Activated CD8-positive, alpha-beta memory T cell treated with anti-CD3 and anti-CD28 coated beads, Interleukin-2, amount 50 U/mL, for 48 hours (primary cell): ENCODE measurements at regions not wholly inside any gene's neighbourhood (a gene's known extent, or its start where the extent isn't known, plus 50 kb on each side); places are given as distances from the start of the nearest gene placed in this dataset.

Experiments used
- DNase-seq: peaks from one replicate; pipeline ENCODE4 v3.0.0-alpha.2; 2020

DNA sequence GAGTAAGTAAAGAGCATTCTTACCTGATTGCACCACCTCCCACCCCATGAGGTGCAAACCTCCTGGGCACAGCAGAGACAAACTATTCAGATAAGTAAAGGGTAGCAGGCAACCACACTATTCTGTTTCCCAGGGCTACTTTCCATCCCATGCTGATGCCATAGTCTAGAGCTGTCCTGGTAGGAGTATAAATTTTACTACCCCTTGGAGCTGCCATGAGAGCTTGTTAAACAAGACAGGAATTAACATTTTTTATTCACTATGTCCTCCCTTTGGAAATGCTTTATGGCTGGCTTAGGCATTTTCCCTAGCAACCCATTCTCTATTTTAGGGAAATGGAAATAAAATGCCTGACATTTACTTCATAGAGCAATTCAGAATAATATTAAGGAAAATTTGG is 324.6 kb upstream of the USP25 start:
- DNase-seq = no peak

DNA sequence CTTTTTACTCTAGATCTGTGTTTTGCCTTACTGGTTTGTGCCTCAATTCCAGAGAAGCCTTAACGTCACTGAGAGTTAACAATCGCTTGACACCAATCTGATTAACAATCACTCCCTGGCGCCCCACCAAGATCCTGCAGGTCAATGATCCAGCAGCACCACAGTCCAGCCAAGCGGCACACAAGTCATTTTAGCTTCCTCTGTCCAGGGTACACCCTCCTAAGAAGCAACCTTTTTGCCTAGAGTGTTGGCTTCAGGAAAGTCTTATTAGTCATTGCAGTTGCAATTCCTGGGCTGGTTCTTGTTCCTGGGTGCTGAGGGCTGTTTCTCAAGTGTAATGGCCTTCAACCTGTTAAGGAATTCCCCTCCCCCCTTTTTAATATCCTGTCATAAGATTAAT is 323.0 kb upstream of the USP25 start:
- no peak for DNase-seq

DNA sequence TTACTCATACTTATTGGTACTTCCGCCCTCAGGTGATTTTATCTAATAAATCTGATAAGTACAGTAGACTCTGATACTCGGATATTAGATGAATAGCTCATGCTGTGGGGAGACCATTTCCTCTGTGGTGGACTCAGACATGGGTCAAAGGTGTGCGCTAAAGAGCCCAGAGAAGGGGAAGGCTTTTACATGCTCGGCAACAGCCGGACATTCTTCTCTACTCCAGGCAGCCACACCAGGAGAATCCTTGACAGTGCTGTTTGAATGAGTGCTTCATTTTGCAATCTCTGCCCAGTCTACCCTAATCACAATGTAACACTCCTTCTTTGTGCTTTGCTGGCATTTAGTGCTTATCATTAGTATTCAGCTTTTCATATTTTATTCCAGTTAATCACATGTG is 322.2 kb upstream of the USP25 start:
- no peak for DNase-seq

DNA sequence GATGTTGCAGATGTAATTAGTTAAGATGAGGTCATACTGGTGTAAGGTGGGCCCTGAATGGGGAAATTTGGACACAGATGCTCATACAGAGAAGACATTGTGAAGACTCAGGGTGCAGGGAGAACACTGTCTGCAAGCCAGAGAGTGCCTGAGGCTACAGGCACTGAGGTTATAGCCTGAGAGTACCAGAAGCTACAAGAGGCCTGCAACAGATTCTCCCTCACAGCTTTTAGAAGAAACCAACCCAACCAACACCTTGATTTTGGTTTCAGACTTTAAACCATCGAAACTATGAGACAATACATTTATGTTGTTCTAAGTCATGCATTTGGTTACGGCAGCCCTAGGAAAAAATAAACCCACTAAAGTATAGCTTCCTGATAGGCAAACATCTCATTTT is 321.7 kb upstream of the USP25 start:
- DNase-seq = no peak

DNA sequence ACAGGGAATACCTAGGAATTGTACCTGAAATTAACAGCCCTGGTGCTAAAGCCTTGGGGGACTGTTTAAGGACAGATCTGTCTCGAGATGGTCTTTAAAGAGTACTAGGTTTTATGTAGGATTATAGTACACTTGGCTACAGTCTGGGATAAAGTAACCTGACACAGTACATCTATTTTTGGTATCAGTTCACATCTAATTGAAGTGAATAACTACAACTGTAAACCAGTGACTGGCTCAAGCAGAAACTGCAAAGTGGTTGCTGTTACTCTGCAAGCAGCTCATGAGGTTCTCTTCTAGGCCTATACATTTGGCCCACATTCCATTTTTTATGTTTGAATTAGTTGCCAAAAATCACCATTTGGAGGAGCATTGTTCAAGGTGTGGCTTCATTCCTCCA is 320.8 kb upstream of the USP25 start:
- no peak for DNase-seq

DNA sequence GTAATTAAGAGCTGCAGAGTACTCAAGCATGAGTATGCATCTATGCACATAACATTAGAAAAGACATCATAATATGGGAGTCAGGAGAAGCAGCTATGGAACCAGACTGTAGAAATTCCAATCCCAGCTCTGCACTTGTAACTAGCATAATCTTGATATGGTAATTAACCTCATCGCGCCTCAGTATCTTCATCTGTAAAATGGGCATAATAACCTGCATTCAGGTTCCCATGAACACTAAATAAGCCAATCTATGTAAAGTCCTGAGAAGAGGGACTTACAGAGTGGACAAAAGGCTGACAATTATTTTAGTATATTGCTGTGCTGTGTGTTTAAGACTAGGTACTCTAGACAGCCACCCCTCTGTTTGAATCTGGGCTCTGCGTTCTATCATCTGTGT is 318.9 kb upstream of the USP25 start:
- no peak for DNase-seq

DNA sequence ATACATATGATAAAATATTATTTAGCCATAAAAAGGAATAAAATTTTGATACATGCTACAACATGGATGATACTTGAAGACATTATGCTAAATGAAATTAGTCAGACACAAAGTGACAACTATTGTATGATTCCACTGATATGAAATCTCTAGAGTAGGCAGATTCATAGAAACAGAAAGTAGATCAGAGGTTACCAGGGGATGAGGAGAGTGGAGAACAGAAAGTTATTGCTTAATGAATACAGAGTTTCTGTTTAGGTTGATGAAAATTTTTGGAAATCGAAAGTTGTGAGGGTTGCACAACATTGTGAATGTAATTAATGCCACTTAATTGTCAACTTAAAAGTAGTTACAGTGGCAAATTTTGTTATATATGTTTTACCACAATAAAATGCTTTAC is 315.7 kb upstream of the USP25 start:
- no peak for DNase-seq

DNA sequence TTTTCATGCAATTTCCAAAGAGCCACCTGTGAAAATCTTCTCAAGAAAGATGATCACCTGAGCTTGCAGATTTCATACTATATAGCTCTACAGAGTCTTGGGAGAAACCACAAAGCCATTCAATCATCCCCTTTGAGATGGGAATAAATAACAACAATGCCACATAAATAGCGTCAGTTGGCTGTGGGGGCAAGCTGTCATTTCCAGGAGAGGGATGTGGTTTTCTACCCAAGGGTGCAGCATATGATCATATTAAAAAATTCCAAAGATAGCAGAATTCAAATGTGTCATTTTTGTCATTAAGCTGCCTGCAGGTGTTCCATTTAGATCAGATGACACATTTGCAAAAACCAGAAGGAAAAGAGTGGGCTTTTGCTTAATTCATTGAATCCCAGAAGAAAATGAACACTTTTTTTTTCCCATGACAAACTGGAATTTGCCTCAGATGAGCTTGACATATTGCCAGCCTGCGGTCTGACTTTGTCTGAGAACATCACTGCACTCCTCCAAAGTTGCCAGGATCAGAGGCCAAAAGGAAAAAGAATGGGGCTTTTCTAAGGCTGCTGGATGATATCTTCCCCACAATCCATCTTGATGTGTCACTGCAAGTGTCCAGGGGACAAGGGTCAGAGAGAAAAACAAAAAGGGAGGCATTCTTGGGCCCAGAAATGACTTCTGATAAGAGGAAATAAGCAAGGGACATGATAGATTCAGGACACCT is 314.1 kb upstream of the USP25 start:
- DNase-seq = no peak

DNA sequence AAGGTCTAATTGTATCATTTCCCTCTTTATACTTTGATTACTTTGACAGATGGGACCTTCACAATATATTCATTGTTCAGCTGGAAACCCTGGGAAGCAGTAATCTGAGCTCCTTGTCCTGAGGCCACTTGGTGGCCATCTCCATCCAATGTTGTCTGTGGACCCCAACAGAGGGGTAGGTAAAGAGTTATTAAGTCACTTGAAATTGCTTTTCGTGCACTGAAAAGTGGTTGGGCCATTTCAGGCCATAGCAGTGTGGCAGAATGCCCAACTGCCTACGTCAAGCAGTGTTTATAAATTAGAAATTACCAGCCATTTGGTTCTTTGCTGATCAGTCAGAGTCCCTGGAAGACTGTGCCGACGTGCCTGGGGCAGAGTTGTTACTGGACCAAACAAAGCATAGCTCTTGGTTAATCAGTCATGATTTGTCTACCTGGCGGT is 308.3 kb upstream of the USP25 start:
- no peak for DNase-seq

DNA sequence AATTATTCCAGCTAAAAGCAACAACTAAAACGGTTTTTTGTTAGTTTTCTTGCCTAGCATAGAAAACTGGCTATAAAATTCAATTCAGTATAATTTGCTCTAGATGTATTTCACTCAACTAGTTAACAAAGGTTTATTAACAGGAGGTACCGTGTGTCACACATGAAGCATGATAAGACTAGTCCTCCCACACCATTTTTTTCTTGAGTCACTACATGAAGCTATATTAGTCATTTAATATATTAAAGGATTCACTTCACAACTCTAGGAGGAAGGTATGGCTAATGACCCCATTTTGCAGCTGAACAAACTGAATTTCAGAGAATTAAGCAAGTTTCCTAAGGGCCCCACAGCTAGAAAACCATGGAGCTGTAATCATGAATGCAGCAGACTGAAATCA is 307.8 kb upstream of the USP25 start:
- DNase-seq = no peak

DNA sequence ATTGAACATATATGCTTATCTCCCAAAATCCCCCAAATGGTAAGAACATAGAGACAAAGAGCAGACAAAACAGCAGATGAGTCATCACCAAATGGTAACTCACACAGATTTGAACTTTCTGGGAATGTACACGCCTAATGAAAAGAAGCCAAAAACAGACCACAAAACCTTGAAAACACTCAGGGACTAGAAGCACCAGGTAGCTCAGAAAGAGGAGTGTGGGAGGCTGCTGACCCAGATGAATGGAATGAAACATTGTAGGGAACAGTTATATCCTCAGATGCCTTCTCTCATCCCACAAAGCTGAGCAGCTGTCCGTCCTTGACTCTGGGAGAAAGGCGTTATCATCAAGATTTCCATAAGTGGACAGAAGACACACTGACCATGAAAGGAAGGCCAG is 307.0 kb upstream of the USP25 start:
- DNase-seq = no peak

DNA sequence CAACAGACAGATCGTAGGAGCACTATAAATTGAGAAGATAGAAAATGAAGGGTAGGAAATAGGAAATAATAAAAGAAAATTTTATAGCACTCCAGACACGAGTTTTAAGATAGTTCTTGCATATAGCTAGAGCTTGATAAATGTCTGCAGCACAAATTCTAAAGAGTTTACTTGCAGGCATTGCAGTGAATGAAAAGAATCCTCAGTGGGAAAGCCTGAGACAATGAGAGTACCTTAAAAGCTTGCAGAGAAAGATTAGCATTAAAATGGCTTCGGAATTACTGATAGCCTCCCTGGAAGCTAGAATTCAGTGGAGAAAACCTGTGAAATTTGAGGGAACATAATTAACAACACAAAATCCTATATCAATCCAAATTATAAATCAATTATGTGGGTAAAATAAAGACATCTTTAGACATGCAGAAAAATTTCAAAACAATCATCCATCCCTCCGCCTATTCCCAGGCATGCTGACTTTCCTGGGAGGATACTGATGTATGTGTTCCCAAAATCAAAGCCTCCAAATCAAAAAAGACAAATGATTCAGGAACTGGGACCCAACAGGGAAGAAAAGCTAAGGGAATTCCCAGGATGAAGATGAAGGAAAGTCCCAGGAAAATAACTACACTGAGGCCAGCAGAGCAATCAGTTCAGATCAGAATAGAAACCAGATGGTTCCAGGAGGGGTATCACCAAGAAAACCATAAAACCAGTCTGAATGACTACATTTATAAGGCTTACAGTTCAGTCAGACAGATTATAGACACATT is 305.9 kb upstream of the USP25 start:
- DNase-seq = no peak

DNA sequence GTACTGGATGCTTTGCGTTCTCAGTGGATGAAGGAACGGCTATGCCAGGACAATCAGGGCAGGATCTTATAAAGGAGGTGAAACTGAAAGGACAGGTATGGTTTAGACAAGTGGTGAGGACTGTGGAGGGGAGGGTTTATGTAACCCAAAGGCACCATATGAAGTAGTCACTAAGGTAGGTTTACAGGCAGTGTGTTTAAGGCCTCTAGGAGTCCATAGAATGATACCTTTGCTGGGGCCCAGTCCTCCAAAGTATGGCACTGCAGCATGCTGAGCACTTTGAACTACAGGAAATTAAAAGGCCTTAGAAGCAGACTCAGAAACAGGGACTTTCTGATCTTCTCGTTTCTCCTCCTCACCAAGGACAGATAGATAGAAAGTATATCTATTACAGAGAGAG is 304.7 kb upstream of the USP25 start:
- no peak for DNase-seq

DNA sequence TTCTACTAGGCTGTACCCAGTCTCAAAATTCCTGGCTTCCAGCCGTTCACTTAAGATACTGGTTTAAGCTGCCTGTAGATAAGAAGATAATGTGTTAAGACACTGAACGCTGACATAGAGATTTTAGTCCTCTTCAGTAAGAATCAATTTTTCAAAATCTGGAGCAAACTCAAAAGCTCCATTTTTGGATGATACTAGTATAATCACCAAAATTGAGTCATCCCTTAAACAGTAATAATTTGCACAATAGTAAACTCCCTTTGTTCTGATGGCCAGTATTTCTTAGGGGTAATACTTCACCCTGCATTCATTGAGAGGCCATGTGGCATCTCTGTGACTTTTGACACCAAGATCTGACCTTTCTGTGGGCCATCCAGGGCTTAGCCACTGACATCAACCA is 299.8 kb upstream of the USP25 start:
- DNase-seq = no peak

DNA sequence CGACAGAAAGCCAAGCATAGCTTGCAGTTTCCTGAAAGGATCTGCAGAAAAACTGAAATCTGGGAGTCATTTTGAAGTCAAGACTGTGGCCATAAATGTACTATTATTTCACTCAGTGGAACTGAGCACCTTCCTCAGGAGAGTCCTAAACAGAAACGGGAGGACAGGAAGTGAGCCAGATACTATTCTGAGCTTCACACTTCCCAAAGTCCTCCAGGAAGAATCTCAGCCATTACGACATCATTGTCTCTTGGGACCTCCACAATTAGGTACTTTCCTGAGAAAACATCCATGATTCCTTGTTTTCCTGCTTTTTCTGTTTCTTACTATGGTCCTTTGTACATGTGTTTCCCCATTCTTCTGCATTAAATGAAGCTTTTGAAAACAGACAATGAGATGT is 299.2 kb upstream of the USP25 start:
- no peak for DNase-seq

DNA sequence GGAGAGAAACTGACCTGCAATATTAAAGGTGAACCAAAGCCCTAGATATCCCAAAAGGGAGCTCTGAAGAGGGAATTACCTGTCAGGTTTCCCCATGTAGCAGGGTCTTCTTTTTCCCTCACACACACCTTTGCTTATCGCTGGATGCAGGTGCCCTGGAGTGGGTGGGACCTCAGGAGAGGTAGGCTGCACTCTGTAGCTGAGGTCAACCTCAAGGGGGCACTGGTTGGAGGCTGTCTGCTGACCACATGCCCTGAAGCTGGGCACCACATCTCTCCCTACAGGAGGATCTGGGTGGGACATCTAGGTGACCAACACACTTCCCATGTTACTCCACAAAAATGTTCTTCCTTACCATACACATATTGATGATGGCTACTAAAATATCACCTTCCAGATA is 298.7 kb upstream of the USP25 start:
- DNase-seq = no peak

DNA sequence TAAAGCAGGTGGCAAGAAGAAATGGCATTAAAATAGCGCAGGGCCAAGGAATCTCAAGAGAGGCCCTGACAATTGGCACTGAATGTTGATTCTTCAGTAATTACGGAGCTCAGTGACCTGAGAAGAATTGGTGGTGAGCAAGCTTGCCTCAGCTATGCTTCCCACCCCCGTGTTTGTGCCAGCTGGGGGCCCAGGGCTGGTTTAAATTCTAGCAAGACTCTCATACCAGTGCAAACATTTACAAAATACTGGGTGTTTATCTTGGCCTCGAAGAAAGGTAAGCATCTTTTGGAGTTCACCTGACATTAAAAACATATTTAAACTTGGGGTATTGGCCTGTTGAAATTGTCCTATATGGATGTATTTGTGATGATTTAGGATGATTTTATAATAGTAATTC is 296.7 kb upstream of the USP25 start:
- no peak for DNase-seq

DNA sequence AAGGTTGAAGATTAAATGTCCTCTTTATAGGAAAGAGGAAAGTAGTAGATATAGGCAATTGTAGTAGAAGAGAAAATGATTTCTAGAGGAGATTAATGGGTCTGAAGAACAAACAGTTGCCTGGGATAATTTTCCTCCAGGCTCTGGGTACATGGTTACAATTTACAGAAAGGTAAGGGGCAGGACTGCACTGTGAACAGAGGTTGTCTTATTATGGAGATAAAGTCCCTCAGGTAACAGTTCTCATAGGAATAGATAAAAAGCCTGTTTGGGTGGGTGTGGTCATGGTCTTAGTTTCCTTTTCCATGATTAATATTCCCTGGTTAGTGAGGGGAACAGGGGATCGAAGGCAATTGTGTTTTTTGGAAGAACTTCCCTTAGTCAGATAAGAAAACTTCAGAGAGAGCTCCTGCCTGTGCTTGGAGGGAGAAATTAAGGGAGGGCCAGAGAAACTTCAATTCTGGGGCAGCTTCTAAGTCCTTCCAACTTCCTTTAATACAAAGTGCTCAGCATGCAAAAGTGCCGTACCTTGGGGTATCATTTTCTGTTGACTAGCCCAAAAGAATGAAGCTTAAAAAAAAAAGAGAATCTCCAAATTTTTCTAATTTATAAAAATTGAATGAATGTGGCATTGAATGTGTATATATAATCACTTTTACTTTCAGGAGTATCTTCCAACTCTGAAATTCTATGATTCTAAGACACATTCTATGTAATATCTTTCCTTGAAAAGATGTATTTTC is 295.4 kb upstream of the USP25 start:
- DNase-seq = no peak

DNA sequence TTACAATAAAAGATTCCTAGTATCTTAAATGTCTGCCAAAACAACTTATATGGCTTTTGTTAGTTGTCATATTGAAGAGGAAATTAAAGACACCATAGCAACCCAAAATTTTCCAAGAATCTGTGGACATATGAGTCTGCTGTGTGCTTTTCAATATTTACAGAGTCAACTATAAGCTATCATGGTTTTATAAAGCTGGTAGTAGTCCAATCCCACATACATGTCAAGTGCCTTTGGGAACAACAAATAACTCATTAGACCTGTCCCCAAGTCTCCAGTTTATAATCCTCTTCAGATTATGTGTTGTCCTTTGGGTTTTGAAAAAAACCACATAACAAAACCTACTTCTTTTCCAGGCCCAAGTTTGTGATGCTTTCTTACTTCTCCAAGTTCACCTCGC is 293.8 kb upstream of the USP25 start:
- no peak for DNase-seq

DNA sequence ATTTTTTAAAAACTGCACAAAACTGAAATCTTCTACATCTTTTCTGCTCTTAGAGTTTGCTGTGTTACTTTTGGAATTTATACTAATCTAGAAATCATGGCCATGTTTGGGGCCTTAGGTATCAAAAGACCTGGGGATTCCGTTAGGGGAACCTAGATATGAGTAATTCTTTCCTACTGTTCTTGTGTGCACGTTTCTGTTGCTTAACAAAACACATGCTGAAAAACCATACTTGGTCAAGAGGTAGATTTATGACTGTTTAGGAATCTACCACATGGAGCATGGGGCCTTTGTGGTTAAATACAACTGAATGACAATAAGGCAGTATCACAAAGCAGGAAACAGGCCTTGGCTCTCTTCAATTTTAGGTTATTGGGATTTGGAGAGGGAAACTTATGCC is 291.9 kb upstream of the USP25 start:
- DNase-seq = no peak

DNA sequence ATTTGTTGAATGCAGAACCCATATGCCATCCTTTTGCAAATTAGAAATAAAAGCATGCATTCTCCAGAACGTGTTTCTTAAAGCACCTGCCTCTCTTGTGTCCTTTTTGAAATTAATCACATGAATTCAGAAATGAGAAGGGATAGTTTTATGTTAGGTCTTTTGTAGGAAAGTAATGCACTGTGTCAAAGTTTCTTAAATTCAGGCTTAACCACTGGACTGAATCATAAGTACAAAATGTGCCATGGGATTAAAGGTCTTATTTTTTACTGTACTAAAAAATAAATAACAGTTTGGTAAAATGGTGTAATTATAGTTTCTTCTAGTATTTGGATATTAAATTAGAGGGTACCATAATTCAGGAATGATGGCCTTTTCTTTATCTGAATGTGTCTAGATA is 290.1 kb upstream of the USP25 start:
- DNase-seq = no peak

DNA sequence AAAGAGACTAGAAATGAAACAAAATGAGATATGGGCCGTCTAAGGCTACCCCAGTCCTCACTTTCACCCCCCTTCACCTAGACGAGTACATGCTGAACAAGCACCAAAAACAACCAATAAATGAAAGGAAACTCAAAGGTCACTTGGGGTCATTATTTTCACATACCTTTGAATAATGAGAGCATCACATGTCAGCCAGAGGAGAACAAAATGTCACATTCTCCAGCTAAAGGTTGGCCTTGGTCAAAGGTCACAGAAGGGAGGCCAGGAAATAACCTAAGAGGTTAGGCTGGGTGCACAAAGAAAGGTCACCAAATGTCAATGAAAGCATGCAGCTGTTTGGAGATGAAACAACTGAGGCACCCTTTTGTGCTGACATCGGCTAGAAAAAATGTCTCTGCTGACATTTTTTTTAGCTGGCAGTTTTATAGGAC is 288.7 kb upstream of the USP25 start:
- no peak for DNase-seq

DNA sequence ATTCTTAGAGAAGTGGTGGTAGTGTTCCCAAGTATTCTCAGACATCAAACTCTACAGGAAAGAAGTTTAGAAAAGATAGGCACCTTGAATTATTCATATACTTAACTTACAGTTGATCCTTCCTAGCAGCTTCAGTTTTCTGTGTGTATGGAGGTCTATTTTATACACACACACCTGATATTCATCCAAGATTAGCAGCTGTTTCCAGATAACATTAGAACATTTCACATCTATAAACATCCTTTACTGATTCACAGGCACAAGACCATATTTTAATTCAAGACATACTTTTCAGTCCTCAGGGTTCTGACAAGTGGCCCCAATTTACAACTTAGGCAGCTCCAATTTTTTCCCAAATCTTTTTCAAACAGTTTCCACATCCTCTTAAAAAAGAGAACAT is 287.8 kb upstream of the USP25 start:
- no peak for DNase-seq
